ENCODE measurements at regions not wholly inside any gene's neighbourhood (a gene's known extent, or its start where the extent isn't known, plus 50 kb on each side); places are given as distances from the start of the nearest gene placed in this dataset.

GRCh38 chr18:30386624-30387023 lies 655.9 kb downstream of the DSC3 start:
- TF ChIP-seq EZH2 (IDR thresholded peaks at IDR 0.05; ENCODE audit: borderline replicate concordance, low read length) (no peak), CTCF (conservative IDR thresholded peaks at IDR 0.05 in 1 of 2, IDR thresholded peaks at IDR 0.05 in 1 of 2; ENCODE audit: extremely low read depth in 1 of 2, insufficient read depth in 1 of 2, low read depth in 1 of 2, low read length in 2 of 2) (no peak)

All from mammary epithelial cell (primary cell).